ENCODE measurements at regions not wholly inside any gene's neighbourhood (a gene's known extent, or its start where the extent isn't known, plus 50 kb on each side); places are given as distances from the start of the nearest gene placed in this dataset.

- TF ChIP-seq ZNF747 (tag by site-specific recombination; IDR thresholded peaks at IDR 0.05) (no peak), ZNF704 (tag by site-specific recombination; IDR thresholded peaks at IDR 0.05) (no peak)
- ChIA-PET POLR2A (no interaction called here), CTCF (interaction anchor here (0.6 kb wide), 1 partner anchor 1626 kb away, joined by 3 read pairs; no protein-coding TSS in a partner anchor)
Measured at GRCh38 chr13:105597573-105597972, 937.9 kb downstream of the EFNB2 start.

GRCh38 chr13:105595471-105595870 is 940.0 kb downstream of the EFNB2 start:
- ChIA-PET CTCF (interaction anchor here (0.6 kb wide), 1 partner anchor 438 kb away, joined by 6 read pairs; no protein-coding TSS in a partner anchor), POLR2A (no interaction called here)
- no peak overlapping the region for H3K27ac ChIP-seq (ENCODE audit: extremely low read depth, low read depth, low read length)
- H3K4me1 ChIP-seq (ENCODE audit: control insufficient read depth, insufficient read depth, low read length), result no peaks in the 10 kb centered on the region
- no peaks in the 10 kb centered on the region for H3K9me3 ChIP-seq (ENCODE audit: control insufficient read depth, insufficient read depth, low read depth, low read length)
- no peaks in the 10 kb centered on the region for H3K36me3 ChIP-seq (ENCODE audit: control insufficient read depth in 2 of 2, insufficient read depth in 1 of 2, low read length in 2 of 2)
- TF ChIP-seq ZNF280D (tag by site-specific recombination; IDR thresholded peaks at IDR 0.05), result no peak
- no peak for TF ChIP-seq ZBTB20 (tag by site-specific recombination; IDR thresholded peaks at IDR 0.05)
- TF ChIP-seq INSM2 (tag by site-specific recombination; IDR thresholded peaks at IDR 0.05), result no peak
- no peak for TF ChIP-seq ZNF623 (tag by site-specific recombination; IDR thresholded peaks at IDR 0.05)
- TF ChIP-seq ZIC2 (tag by site-specific recombination; IDR thresholded peaks at IDR 0.05), result no peak
- TF ChIP-seq ZNF785 (tag by site-specific recombination; IDR thresholded peaks at IDR 0.05), result no peak
- no peak for TF ChIP-seq ZNF571 (tag by site-specific recombination; IDR thresholded peaks at IDR 0.05)
- TF ChIP-seq ZBTB44 (tag by site-specific recombination; IDR thresholded peaks at IDR 0.05), result no peak
- no peak for TF ChIP-seq ELK4 (IDR thresholded peaks at IDR 0.05; ENCODE audit: borderline replicate concordance, low read depth, low read length)
- TF ChIP-seq ZNF211 (tag by site-specific recombination; IDR thresholded peaks at IDR 0.05; ENCODE audit: low read depth), result no peak
- no peak for TF ChIP-seq ZBTB21 (tag by site-specific recombination; IDR thresholded peaks at IDR 0.05)
- TF ChIP-seq ZNF366 (tag by site-specific recombination; conservative IDR thresholded peaks at IDR 0.05), result no peak
- no peak for TF ChIP-seq ZNF26 (tag by site-specific recombination; IDR thresholded peaks at IDR 0.05)
- TF ChIP-seq ZNF639 (tag by site-specific recombination; IDR thresholded peaks at IDR 0.05), result no peak
- TF ChIP-seq ZNF37A (tag by site-specific recombination; IDR thresholded peaks at IDR 0.05), result no peak
- no peak for TF ChIP-seq CTCF (tag by site-specific recombination; IDR thresholded peaks at IDR 0.05)
- no peak overlapping the region for H3K4me3 ChIP-seq (ENCODE audit: low read depth, low read length)

More at GRCh38 chr13:105597573-105597972, 937.9 kb downstream of the EFNB2 start:
- H3K4me1 ChIP-seq (ENCODE audit: control insufficient read depth, insufficient read depth, low read length), result no peaks in the 10 kb centered on the region
- H3K9me3 ChIP-seq (ENCODE audit: control insufficient read depth, insufficient read depth, low read depth, low read length), result no peaks in the 10 kb centered on the region
- H3K4me3 ChIP-seq (ENCODE audit: low read depth, low read length), result no peak overlapping the region
- no peaks in the 10 kb centered on the region for H3K36me3 ChIP-seq (ENCODE audit: control insufficient read depth in 2 of 2, insufficient read depth in 1 of 2, low read length in 2 of 2)
- H3K27ac ChIP-seq (ENCODE audit: extremely low read depth, low read depth, low read length), result no peak overlapping the region
